GM12892 (cell line): ENCODE measurements at regions not wholly inside any gene's neighbourhood (a gene's known extent, or its start where the extent isn't known, plus 50 kb on each side); places are given as distances from the start of the nearest gene placed in this dataset.

ENCODE experiments used
- DNase-seq: peaks from one replicate; pipeline ENCODE4 v3.0.0; 2011; ENCODE audit not compliant: insufficient read length
- FAIRE-seq: peaks from 2 replicates; lab custom pipeline; 2011; peaks lifted over from hg19 to GRCh38; lab: Jason Lieb, UNC
- POLR2A ChIP-seq: IDR thresholded peaks from 2 replicates; pipeline ENCODE4 v1.6.1; 2011; ENCODE audit warnings: low read depth, low read length, control low read depth
- POLR2AphosphoS5 ChIP-seq: IDR thresholded peaks from 2 replicates; pipeline ENCODE4 v1.6.1; 2011; ENCODE audit warnings: low read depth, low read length, control low read depth
- TAF1 ChIP-seq: IDR thresholded peaks from 2 replicates; pipeline ENCODE4 v1.6.1; 2011; ENCODE audit warnings: low read depth, mild to moderate bottlenecking, control low read depth, low read length, borderline replicate concordance

GRCh38 chr9:21660976-21661375 is 141.5 kb upstream of the MTAP start:
- DNase-seq: no peak
- FAIRE-seq: no peak
- TF ChIP-seq POLR2AphosphoS5 (no peak), TAF1 (no peak), POLR2A (no peak)

GRCh38 chr9:21661626-21662025 is 140.8 kb upstream of the MTAP start:
- TF ChIP-seq POLR2A: no peak
- TF ChIP-seq POLR2AphosphoS5: no peak
- no peak for TF ChIP-seq TAF1
- no peak for FAIRE-seq
- DNase-seq: no peak

GRCh38 chr9:21668516-21668915 is 133.9 kb upstream of the MTAP start:
- TF ChIP-seq POLR2AphosphoS5: no peak
- TF ChIP-seq TAF1: no peak
- TF ChIP-seq POLR2A: no peak
- FAIRE-seq: no peak
- no peak for DNase-seq

- FAIRE-seq: no peak
- DNase-seq: no peak
- TF ChIP-seq POLR2A (no peak), POLR2AphosphoS5 (no peak), TAF1 (no peak)
Observed at GRCh38 chr9:21669701-21670100, 132.7 kb upstream of the MTAP start.

- FAIRE-seq (no peak), DNase-seq (no peak)
- TF ChIP-seq TAF1 (no peak), POLR2AphosphoS5 (no peak)
Observed at GRCh38 chr9:21670374-21670773, 132.1 kb upstream of the MTAP start.

- DNase-seq: no peak
- TF ChIP-seq POLR2AphosphoS5 (no peak), TAF1 (no peak), POLR2A (no peak)
- FAIRE-seq: no peak
Observed at GRCh38 chr9:21672140-21672539, 130.3 kb upstream of the MTAP start.

GRCh38 chr9:21672761-21673160 is 129.7 kb upstream of the MTAP start:
- FAIRE-seq (no peak), DNase-seq (no peak)
- TF ChIP-seq POLR2A: no peak
- no peak for TF ChIP-seq TAF1
- no peak for TF ChIP-seq POLR2AphosphoS5

GRCh38 chr9:21674894-21675293 is 127.5 kb upstream of the MTAP start:
- FAIRE-seq (no peak), DNase-seq (no peak)
- TF ChIP-seq POLR2AphosphoS5 (no peak), TAF1 (no peak)

GRCh38 chr9:21677387-21677786 is 125.0 kb upstream of the MTAP start:
- DNase-seq (no peak), FAIRE-seq (no peak)
- TF ChIP-seq TAF1 (no peak), POLR2AphosphoS5 (no peak), POLR2A (no peak)

- FAIRE-seq: no peak
- no peak for TF ChIP-seq POLR2A
- no peak for TF ChIP-seq POLR2AphosphoS5
- TF ChIP-seq TAF1: no peak
- DNase-seq: no peak
Observed at GRCh38 chr9:21677834-21678233, 124.6 kb upstream of the MTAP start.

GRCh38 chr9:21679432-21679831 is 123.0 kb upstream of the MTAP start:
- FAIRE-seq (no peak), DNase-seq (no peak)
- TF ChIP-seq POLR2AphosphoS5: no peak
- TF ChIP-seq TAF1: no peak
- no peak for TF ChIP-seq POLR2A

GRCh38 chr9:21680590-21680989 is 121.8 kb upstream of the MTAP start:
- no peak for FAIRE-seq
- TF ChIP-seq POLR2AphosphoS5 (no peak), TAF1 (no peak), POLR2A (no peak)
- DNase-seq: no peak

GRCh38 chr9:21681641-21682040 is 120.8 kb upstream of the MTAP start:
- DNase-seq: no peak
- FAIRE-seq: no peak
- TF ChIP-seq TAF1 (no peak), POLR2A (no peak), POLR2AphosphoS5 (no peak)
